ENCODE measurements at regions not wholly inside any gene's neighbourhood (a gene's known extent, or its start where the extent isn't known, plus 50 kb on each side); places are given as distances from the start of the nearest gene placed in this dataset.

GRCh38 chr13:58181111-58181510 lies 549.6 kb downstream of the PCDH17 start:
- no peak for DNase-seq (ENCODE audit: low read depth in 2 of 2)
- no peak for TF ChIP-seq CTCF (IDR thresholded peaks at IDR 0.05; ENCODE audit: low read depth, low read length)
- H3K4me3 ChIP-seq (replicated peaks in 1 of 2; ENCODE audit: low read depth in 2 of 2, low read length in 2 of 2), result no peak overlapping the region

- H3K4me3 ChIP-seq (replicated peaks in 1 of 2; ENCODE audit: low read depth in 2 of 2, low read length in 2 of 2), result no peak overlapping the region
- DNase-seq (ENCODE audit: low read depth in 2 of 2), result no peak
Measured at GRCh38 chr13:58187881-58188280, 556.3 kb downstream of the PCDH17 start.

GRCh38 chr13:58190577-58190976 lies 559.0 kb downstream of the PCDH17 start:
- H3K4me3 ChIP-seq (replicated peaks in 1 of 2; ENCODE audit: low read depth in 2 of 2, low read length in 2 of 2), result no peak overlapping the region
- TF ChIP-seq CTCF (IDR thresholded peaks at IDR 0.05; ENCODE audit: low read depth, low read length), result no peak
- DNase-seq (ENCODE audit: low read depth in 2 of 2), result no peak

More at GRCh38 chr13:58187881-58188280, 556.3 kb downstream of the PCDH17 start:
- TF ChIP-seq CTCF (IDR thresholded peaks at IDR 0.05; ENCODE audit: low read depth, low read length), result no peak

- no peak for DNase-seq (ENCODE audit: low read depth in 2 of 2)
- no peak overlapping the region for H3K4me3 ChIP-seq (replicated peaks in 1 of 2; ENCODE audit: low read depth in 2 of 2, low read length in 2 of 2)
- TF ChIP-seq CTCF (IDR thresholded peaks at IDR 0.05; ENCODE audit: low read depth, low read length), result no peak
Measured at GRCh38 chr13:58191754-58192153, 560.2 kb downstream of the PCDH17 start.

GRCh38 chr13:58202099-58202498 lies 570.6 kb downstream of the PCDH17 start:
- no peak overlapping the region for H3K4me3 ChIP-seq (replicated peaks in 1 of 2; ENCODE audit: low read depth in 2 of 2, low read length in 2 of 2)
- no peak for TF ChIP-seq CTCF (IDR thresholded peaks at IDR 0.05; ENCODE audit: low read depth, low read length)
- no peak for DNase-seq (ENCODE audit: low read depth in 2 of 2)

GRCh38 chr13:58207501-58207900 lies 576.0 kb downstream of the PCDH17 start:
- TF ChIP-seq CTCF (IDR thresholded peaks at IDR 0.05; ENCODE audit: low read depth, low read length), result no peak
- no peak overlapping the region for H3K4me3 ChIP-seq (replicated peaks in 1 of 2; ENCODE audit: low read depth in 2 of 2, low read length in 2 of 2)
- no peak for DNase-seq (ENCODE audit: low read depth in 2 of 2)

- H3K4me3 ChIP-seq (replicated peaks in 1 of 2; ENCODE audit: low read depth in 2 of 2, low read length in 2 of 2), result no peak overlapping the region
- DNase-seq (ENCODE audit: low read depth in 2 of 2), result no peak
- no peak for TF ChIP-seq CTCF (IDR thresholded peaks at IDR 0.05; ENCODE audit: low read depth, low read length)
Measured at GRCh38 chr13:58235454-58235853, 603.9 kb downstream of the PCDH17 start.
